GM19025 (cell line): ENCODE measurements at regions not wholly inside any gene's neighbourhood (a gene's known extent, or its start where the extent isn't known, plus 50 kb on each side); places are given as distances from the start of the nearest gene placed in this dataset.

Experiments
- ATAC-seq: cut with Tn5 transposase; IDR thresholded peaks from one replicate; pipeline ENCODE4 v1.9.1; 2021; ENCODE audit warnings: mild to moderate bottlenecking, low read depth, moderate library complexity; ENCODE audit not compliant: unreplicated experiment

GRCh38 chr2:8031370-8031769, 650.5 kb upstream of the ID2 start:
- ATAC-seq, result no peak

GRCh38 chr2:8033546-8034096, 648.2 kb upstream of the ID2 start:
- no peak for ATAC-seq

GRCh38 chr2:8036366-8036765, 645.5 kb upstream of the ID2 start:
- no peak for ATAC-seq

GRCh38 chr2:8039732-8040131, 642.1 kb upstream of the ID2 start:
- ATAC-seq, result no peak

- ATAC-seq, result no peak
Measured at GRCh38 chr2:8043295-8043694, 638.6 kb upstream of the ID2 start.

GRCh38 chr2:8044046-8044594, 637.7 kb upstream of the ID2 start:
- no peak for ATAC-seq

- ATAC-seq, result no peak
Measured at GRCh38 chr2:8045081-8045614, 636.7 kb upstream of the ID2 start.

- no peak for ATAC-seq
Measured at GRCh38 chr2:8046849-8047248, 635.0 kb upstream of the ID2 start.

GRCh38 chr2:8049176-8049575, 632.7 kb upstream of the ID2 start:
- no peak for ATAC-seq

GRCh38 chr2:8049851-8050571, 631.8 kb upstream of the ID2 start:
- peak; percentile 80 for ATAC-seq

- ATAC-seq, result no peak
Measured at GRCh38 chr2:8053216-8053615, 628.6 kb upstream of the ID2 start.

- ATAC-seq, result no peak
Measured at GRCh38 chr2:8054070-8054469, 627.8 kb upstream of the ID2 start.

GRCh38 chr2:8058652-8059051, 623.2 kb upstream of the ID2 start:
- ATAC-seq, result no peak

- no peak for ATAC-seq
Measured at GRCh38 chr2:8059255-8059654, 622.6 kb upstream of the ID2 start.

GRCh38 chr2:8059794-8060193, 622.1 kb upstream of the ID2 start:
- ATAC-seq, result no peak

GRCh38 chr2:8061219-8061618, 620.6 kb upstream of the ID2 start:
- no peak for ATAC-seq

- no peak for ATAC-seq
Measured at GRCh38 chr2:8064603-8065002, 617.3 kb upstream of the ID2 start.

- ATAC-seq, result no peak
Measured at GRCh38 chr2:8065191-8065590, 616.7 kb upstream of the ID2 start.

- no peak for ATAC-seq
Measured at GRCh38 chr2:8067784-8068336, 614.0 kb upstream of the ID2 start.

- no peak for ATAC-seq
Measured at GRCh38 chr2:8072907-8073306, 608.9 kb upstream of the ID2 start.

- no peak for ATAC-seq
Measured at GRCh38 chr2:8073916-8074315, 607.9 kb upstream of the ID2 start.
